LNCaP clone FGC (cell line): ENCODE measurements at regions not wholly inside any gene's neighbourhood (a gene's known extent, or its start where the extent isn't known, plus 50 kb on each side); places are given as distances from the start of the nearest gene placed in this dataset.

Experiments used
- DNase-seq: peaks from one replicate; pipeline ENCODE4 v3.0.0-alpha.2; 2011; ENCODE audit warnings: low read depth
- H3K4me3 ChIP-seq: 2 replicates; pipeline ENCODE4 v1.5.1; 2011; ENCODE audit warnings: mild to moderate bottlenecking, low read depth, low read length, control low read depth
- CTCF ChIP-seq: IDR thresholded peaks from 2 replicates; pipeline ENCODE4 v1.5.1; 2012; ENCODE audit warnings: mild to moderate bottlenecking; ENCODE audit not compliant: control insufficient read depth, insufficient read depth; ENCODE audit errors: extremely low read depth

GRCh38 chr9:23079798-23080197 is 633.2 kb downstream of the DMRTA1 start:
- no peak for DNase-seq
- H3K4me3 ChIP-seq = no peak overlapping the region
- TF ChIP-seq CTCF = no peak

GRCh38 chr9:23081377-23081776 is 634.8 kb downstream of the DMRTA1 start:
- DNase-seq = no peak
- no peak overlapping the region for H3K4me3 ChIP-seq
- no peak for TF ChIP-seq CTCF

- peak; percentile 59 for TF ChIP-seq CTCF
- no peak for DNase-seq
- no peak overlapping the region for H3K4me3 ChIP-seq
These were observed 642.3 kb downstream of the DMRTA1 start for GRCh38 chr9:23088932-23089364.

- no peak overlapping the region for H3K4me3 ChIP-seq
- no peak for DNase-seq
- no peak for TF ChIP-seq CTCF
These were observed 671.0 kb downstream of the DMRTA1 start for GRCh38 chr9:23117616-23118015.

- TF ChIP-seq CTCF = no peak
- no peak overlapping the region for H3K4me3 ChIP-seq
- no peak for DNase-seq
These were observed 674.0 kb downstream of the DMRTA1 start for GRCh38 chr9:23120630-23121029.

- H3K4me3 ChIP-seq = no peak overlapping the region
- DNase-seq = peak; percentile 26
- peak; percentile 73 for TF ChIP-seq CTCF
These were observed 676.5 kb downstream of the DMRTA1 start for GRCh38 chr9:23123048-23123632.

GRCh38 chr9:23145467-23145866 is 680.6 kb downstream of the ELAVL2 start:
- no peak overlapping the region for H3K4me3 ChIP-seq
- no peak for TF ChIP-seq CTCF
- no peak for DNase-seq
